ENCODE measurements at regions not wholly inside any gene's neighbourhood (a gene's known extent, or its start where the extent isn't known, plus 50 kb on each side); places are given as distances from the start of the nearest gene placed in this dataset.

DNA sequence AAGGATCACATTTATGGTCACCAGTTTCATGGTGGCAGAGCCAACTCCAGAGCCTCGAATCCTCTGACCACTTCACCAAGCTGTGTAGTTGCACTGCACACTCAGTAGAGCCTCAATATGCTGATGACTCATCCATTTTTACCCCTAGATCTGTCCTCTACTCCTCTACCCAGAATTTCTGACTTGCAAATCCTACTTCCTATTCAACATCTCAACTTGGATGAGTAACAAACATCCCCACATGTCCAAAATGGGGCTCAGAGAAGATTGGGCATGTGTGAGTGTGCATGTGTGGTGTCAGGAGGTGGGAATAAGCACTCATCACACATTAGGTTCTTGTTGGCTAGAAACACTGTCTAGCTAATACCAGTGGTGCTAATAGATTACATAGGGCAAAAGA is 57.8 kb upstream of the IGFBP2 start:
- DNase-seq (ENCODE audit: low read depth), result no peak

- DNase-seq (ENCODE audit: low read depth), result no peak
Measured at GRCh38 chr2:216576616-216577015, 56.6 kb upstream of the IGFBP2 start.

GRCh38 chr2:216578325-216578724 is 54.9 kb upstream of the IGFBP2 start:
- DNase-seq (ENCODE audit: low read depth), result peak; percentile 26

DNA sequence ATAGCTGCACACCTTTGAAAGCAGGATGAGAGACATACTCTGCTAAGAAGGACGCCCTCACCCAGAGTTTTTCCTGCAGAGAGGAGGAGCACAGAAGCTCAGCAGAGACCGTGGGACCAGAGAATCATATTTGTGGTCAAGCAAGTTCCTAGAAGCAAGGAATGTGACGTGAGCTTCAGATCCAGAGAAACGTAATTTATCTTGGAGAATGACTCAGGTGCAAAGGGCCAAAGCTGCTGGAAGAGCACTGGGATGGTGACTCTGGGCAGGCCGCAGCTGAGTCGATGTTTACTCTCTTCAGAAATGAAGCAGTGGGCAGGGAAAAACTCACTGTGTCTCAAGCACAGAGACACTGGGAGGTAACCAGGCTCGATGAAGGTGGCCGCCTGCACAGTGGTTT is 50.1 kb upstream of the IGFBP2 start:
- DNase-seq (ENCODE audit: low read depth), result peak; percentile 43
